Testis (tissue), 2 donors: ENCODE measurements at regions not wholly inside any gene's neighbourhood (a gene's known extent, or its start where the extent isn't known, plus 50 kb on each side); places are given as distances from the start of the nearest gene placed in this dataset.

Experiments
- CTCF ChIP-seq, 3 experiments: fragments of 450-650 bp in 2 of 3; fragments of 200-600 bp in 1 of 3; sonication (generic) in 1 of 3; IDR thresholded peaks; one replicate each; pipeline ENCODE4 v1.5.1; 2016 to 2019; ENCODE audit warnings: antibody characterized with exemption in 3 of 3, mild to moderate bottlenecking in 2 of 3, moderate library complexity in 1 of 3
- POLR2A ChIP-seq: fragments of 450-650 bp; IDR thresholded peaks from one replicate; pipeline ENCODE4 v1.6.1; 2017; ENCODE audit warnings: antibody characterized with exemption, mild to moderate bottlenecking, moderate library complexity

- TF ChIP-seq CTCF (IDR thresholded peaks at IDR 0.05), result no peak
- no peak for TF ChIP-seq POLR2A
Observed at GRCh38 chr12:86621957-86622356, 365.8 kb upstream of the MGAT4C start.
